ENCODE measurements at regions not wholly inside any gene's neighbourhood (a gene's known extent, or its start where the extent isn't known, plus 50 kb on each side); places are given as distances from the start of the nearest gene placed in this dataset.

- H3K36me3 Mint-ChIP-seq (ENCODE audit: low read depth) = no peaks in the 10 kb centered on the region
- H3K4me1 Mint-ChIP-seq = peaks cover 49% of the 10 kb centered on the region
- H3K9me3 Mint-ChIP-seq = no peaks in the 10 kb centered on the region
- no peak overlapping the region for H3K4me3 Mint-ChIP-seq
- no peak for DNase-seq
- H3K27ac Mint-ChIP-seq = no peak overlapping the region
- H3K27me3 Mint-ChIP-seq (ENCODE audit: low read depth, poor library complexity) = peaks cover 14% of the 10 kb centered on the region
- no peak for TF ChIP-seq CTCF (IDR thresholded peaks at IDR 0.05)
Measured at GRCh38 chr9:89743216-89743572, 138.4 kb downstream of the GADD45G start.

DNA sequence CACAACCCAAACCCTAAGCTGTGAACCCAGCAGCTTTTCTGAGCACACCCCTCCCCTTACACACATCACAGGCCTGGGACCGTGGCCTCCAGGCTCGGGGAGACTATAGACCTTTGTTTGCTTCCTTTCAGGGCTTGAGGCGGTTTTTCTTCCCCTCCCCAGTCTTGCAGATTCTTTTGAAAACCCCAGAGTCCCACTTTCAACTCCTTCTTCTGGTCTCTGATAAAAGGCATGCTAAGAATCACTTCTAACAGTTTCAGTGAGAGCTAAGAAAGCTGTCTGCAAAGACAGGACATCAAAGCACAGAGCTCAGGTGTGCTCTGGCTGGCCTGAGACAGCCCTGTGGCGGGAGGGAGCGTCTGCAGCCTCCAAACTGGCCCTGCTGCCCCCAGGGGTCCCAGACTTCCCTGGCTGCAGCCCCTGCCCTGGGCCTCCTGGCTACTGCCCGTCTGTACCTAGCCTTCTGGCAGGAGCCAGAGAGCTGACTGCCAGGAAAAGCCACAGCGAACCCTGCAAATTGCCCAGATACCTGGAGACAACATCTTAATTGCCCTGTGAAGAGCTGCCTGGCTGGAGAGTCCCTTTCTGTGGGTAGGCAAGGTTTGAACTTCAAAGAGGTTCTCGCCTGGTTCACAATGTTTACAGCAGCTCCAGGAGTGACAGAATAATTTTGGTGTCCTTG is 138.9 kb downstream of the GADD45G start:
- peaks cover 49% of the 10 kb centered on the region for H3K4me1 Mint-ChIP-seq
- no peaks in the 10 kb centered on the region for H3K36me3 Mint-ChIP-seq (ENCODE audit: low read depth)
- no peak for TF ChIP-seq CTCF (IDR thresholded peaks at IDR 0.05)
- H3K4me3 Mint-ChIP-seq = no peak overlapping the region
- H3K27ac Mint-ChIP-seq = no peak overlapping the region
- DNase-seq = no peak
- no peaks in the 10 kb centered on the region for H3K9me3 Mint-ChIP-seq
- H3K27me3 Mint-ChIP-seq (ENCODE audit: low read depth, poor library complexity) = peaks cover 17% of the 10 kb centered on the region

DNA sequence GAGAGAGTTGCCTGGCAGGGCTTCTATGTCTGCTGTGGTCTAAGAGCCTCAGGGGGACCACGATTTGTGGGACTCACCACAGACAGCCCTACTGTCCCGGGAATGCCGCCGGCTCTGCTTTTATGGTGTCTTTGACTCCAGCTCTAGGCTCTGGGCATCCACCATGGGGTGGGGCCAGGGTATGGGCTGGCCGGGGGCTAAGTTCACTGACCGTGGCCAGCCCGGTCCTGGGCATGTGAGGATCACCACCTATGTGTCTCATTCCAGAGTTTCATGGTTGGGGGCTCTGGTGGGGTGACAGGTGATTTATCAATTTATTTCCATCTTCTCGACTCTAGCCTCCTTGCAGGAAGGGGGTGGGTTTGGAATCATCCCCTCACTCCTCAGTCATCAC is 139.4 kb downstream of the GADD45G start:
- TF ChIP-seq CTCF (IDR thresholded peaks at IDR 0.05) = no peak
- Mint-ChIP-seq H3K36me3 (ENCODE audit: low read depth) (no peaks in the 10 kb centered on the region), H3K27me3 (ENCODE audit: low read depth, poor library complexity) (peaks cover 12% of the 10 kb centered on the region), H3K9me3 (no peaks in the 10 kb centered on the region), H3K4me3 (no peak overlapping the region), H3K27ac (no peak overlapping the region), H3K4me1 (peaks cover 52% of the 10 kb centered on the region)
- no peak for DNase-seq

GRCh38 chr9:89744730-89745129 is 139.9 kb downstream of the GADD45G start:
- peaks cover 3% of the 10 kb centered on the region for H3K9me3 Mint-ChIP-seq
- TF ChIP-seq CTCF (IDR thresholded peaks at IDR 0.05) = no peak
- no peaks in the 10 kb centered on the region for H3K36me3 Mint-ChIP-seq (ENCODE audit: low read depth)
- peaks cover 52% of the 10 kb centered on the region for H3K4me1 Mint-ChIP-seq
- H3K4me3 Mint-ChIP-seq = no peak overlapping the region
- no peak overlapping the region for H3K27ac Mint-ChIP-seq
- no peak for DNase-seq
- peaks cover 12% of the 10 kb centered on the region for H3K27me3 Mint-ChIP-seq (ENCODE audit: low read depth, poor library complexity)

- Mint-ChIP-seq H3K4me1 (peaks cover 56% of the 10 kb centered on the region), H3K27ac (no peak overlapping the region), H3K4me3 (no peak overlapping the region), H3K9me3 (peaks cover 3% of the 10 kb centered on the region), H3K36me3 (ENCODE audit: low read depth) (no peaks in the 10 kb centered on the region), H3K27me3 (ENCODE audit: low read depth, poor library complexity) (peaks cover 12% of the 10 kb centered on the region)
- no peak for DNase-seq
- TF ChIP-seq CTCF (IDR thresholded peaks at IDR 0.05) = no peak
Measured at GRCh38 chr9:89745601-89746376, 141.0 kb downstream of the GADD45G start.
